ENCODE measurements at regions not wholly inside any gene's neighbourhood (a gene's known extent, or its start where the extent isn't known, plus 50 kb on each side); places are given as distances from the start of the nearest gene placed in this dataset.

DNA sequence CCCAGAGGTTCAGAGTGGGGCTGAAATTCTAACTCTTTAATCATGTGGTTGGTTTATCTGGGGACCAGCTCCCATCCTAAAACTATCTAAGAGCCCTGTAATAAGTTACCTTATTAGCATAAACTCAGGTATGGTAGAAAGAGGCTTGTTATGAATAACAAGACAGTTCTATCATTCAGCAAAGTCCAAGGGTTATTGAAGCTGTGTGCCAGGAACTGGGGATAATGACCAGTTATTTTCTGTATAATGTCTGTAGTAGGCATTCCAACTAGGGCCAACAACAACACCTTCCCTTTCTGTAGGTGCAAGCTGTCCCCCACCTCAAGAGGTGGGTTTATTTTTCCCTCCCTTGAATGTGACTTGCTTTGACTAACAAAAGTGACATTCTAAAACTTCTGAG, 170.1 kb downstream of the CD83 start:
- no peak for DNase-seq (ENCODE audit: low read depth)
- no peak overlapping the region for H3K4me3 ChIP-seq (ENCODE audit: control insufficient read depth, low read depth, low read length)
- TF ChIP-seq, protein P1, sequence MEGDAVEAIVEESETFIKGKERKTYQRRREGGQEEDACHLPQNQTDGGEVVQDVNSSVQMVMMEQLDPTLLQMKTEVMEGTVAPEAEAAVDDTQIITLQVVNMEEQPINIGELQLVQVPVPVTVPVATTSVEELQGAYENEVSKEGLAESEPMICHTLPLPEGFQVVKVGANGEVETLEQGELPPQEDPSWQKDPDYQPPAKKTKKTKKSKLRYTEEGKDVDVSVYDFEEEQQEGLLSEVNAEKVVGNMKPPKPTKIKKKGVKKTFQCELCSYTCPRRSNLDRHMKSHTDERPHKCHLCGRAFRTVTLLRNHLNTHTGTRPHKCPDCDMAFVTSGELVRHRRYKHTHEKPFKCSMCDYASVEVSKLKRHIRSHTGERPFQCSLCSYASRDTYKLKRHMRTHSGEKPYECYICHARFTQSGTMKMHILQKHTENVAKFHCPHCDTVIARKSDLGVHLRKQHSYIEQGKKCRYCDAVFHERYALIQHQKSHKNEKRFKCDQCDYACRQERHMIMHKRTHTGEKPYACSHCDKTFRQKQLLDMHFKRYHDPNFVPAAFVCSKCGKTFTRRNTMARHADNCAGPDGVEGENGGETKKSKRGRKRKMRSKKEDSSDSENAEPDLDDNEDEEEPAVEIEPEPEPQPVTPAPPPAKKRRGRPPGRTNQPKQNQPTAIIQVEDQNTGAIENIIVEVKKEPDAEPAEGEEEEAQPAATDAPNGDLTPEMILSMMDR (IDR thresholded peaks at IDR 0.05; ENCODE audit: control insufficient read depth, insufficient read depth, low read depth, low read length, missing control alignments), result no peak

GRCh38 chr6:14288910-14289309, 171.3 kb downstream of the CD83 start:
- TF ChIP-seq, protein P1 (IDR thresholded peaks at IDR 0.05; ENCODE audit: control insufficient read depth, insufficient read depth, low read depth, low read length, missing control alignments), result no peak
- DNase-seq (ENCODE audit: low read depth), result no peak
- H3K4me3 ChIP-seq (ENCODE audit: control insufficient read depth, low read depth, low read length), result no peak overlapping the region

DNA sequence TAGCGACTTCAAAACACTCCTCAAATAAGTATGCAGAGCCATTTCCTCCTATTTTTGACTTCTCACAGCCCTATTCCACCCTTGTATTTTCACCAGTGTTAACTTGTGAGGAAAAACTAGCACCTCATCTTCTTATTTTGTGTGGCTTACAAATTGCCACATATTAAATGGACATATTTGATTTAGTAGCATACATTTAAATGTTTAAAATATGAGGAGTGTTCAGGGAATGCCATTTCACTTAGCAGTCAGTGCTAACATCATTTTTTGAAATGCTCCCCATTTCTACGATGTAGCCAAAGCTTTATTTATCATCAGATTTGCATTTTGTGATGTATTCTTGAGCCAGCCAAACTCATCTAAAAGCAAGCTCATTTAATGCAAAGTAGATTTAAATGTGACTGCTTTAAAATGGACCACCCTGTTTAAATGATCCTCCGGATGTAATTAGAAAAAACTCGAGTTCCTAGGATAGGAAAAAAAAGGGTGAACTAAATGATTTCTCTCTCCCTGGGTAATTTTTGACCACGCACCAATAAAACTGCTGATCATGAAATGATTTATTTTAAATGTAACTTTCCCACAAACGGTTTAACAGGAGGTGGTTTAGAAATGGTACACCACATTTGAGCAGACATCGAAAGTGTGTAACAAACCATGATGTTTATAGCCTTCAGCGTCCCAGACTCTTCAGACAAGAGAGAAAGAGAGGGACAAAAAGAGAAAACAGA, 172.6 kb downstream of the CD83 start:
- H3K4me3 ChIP-seq (ENCODE audit: control insufficient read depth, low read depth, low read length), result no peak overlapping the region
- DNase-seq (ENCODE audit: low read depth), result no peak
- TF ChIP-seq, protein P1 (IDR thresholded peaks at IDR 0.05; ENCODE audit: control insufficient read depth, insufficient read depth, low read depth, low read length, missing control alignments), result no peak

- TF ChIP-seq, protein P1 (IDR thresholded peaks at IDR 0.05; ENCODE audit: control insufficient read depth, insufficient read depth, low read depth, low read length, missing control alignments), result no peak
- no peak for DNase-seq (ENCODE audit: low read depth)
- H3K4me3 ChIP-seq (ENCODE audit: control insufficient read depth, low read depth, low read length), result no peak overlapping the region
Observed at GRCh38 chr6:14290772-14291330, 173.3 kb downstream of the CD83 start.

DNA sequence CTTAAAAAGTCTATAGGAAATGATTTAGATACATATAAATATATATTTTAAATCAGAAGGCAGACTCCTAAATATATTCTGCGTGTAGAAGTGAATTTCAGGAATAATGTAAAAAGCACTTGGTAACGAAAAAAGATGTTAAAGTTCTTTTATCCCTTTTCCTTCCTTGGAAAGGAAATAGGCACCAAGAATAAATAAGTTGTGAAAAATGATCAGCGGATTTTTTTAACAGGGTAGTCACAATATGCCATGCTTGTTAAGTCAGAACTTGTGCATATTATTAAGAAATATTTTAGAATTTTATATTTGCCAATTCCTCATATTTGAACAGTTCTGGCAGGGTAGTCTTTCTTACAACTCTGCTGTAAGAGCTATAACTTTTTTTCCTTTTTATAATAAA, 173.8 kb downstream of the CD83 start:
- no peak overlapping the region for H3K4me3 ChIP-seq (ENCODE audit: control insufficient read depth, low read depth, low read length)
- DNase-seq (ENCODE audit: low read depth), result no peak
- TF ChIP-seq, protein P1 (IDR thresholded peaks at IDR 0.05; ENCODE audit: control insufficient read depth, insufficient read depth, low read depth, low read length, missing control alignments), result no peak

DNA sequence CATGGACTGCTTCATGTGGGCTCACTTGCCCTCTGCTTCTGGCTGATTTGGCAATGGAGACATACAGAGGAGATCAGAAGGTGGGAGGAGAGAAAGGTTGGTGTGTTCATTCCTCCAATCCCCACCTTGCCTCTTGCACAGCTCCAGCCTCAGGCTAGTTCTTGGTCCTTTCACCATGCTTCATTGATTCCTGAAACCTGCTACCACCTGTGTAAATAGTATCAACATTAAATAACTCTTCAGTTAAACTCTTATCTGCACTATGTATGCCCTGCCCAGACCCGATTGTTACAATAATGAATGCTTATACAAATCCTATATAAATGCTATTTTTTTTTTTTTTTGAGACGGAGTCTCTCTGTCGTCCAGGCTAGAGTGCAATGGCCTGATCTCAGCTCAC, 174.5 kb downstream of the CD83 start:
- no peak overlapping the region for H3K4me3 ChIP-seq (ENCODE audit: control insufficient read depth, low read depth, low read length)
- no peak for DNase-seq (ENCODE audit: low read depth)
- TF ChIP-seq, protein P1 (IDR thresholded peaks at IDR 0.05; ENCODE audit: control insufficient read depth, insufficient read depth, low read depth, low read length, missing control alignments), result no peak
